ENCODE measurements at regions not wholly inside any gene's neighbourhood (a gene's known extent, or its start where the extent isn't known, plus 50 kb on each side); places are given as distances from the start of the nearest gene placed in this dataset.

- no peak for TF ChIP-seq CSRNP3 (CRISPR knock-in tag; IDR thresholded peaks at IDR 0.05)
- no peak for TF ChIP-seq CREB5 (CRISPR knock-in tag; IDR thresholded peaks at IDR 0.05; ENCODE audit: low read depth)
- no peak for TF ChIP-seq ZFP30 (CRISPR knock-in tag; IDR thresholded peaks at IDR 0.05)
- TF ChIP-seq RARB (CRISPR knock-in tag; IDR thresholded peaks at IDR 0.05), result no peak
- no peak for TF ChIP-seq PPARA (CRISPR knock-in tag; IDR thresholded peaks at IDR 0.05; ENCODE audit: borderline replicate concordance)
- no peak for TF ChIP-seq ZNF8 (CRISPR knock-in tag; IDR thresholded peaks at IDR 0.05)
- no peak for TF ChIP-seq TCF4 (CRISPR knock-in tag; IDR thresholded peaks at IDR 0.05; ENCODE audit: borderline replicate concordance)
- TF ChIP-seq SNAI2 (CRISPR knock-in tag; IDR thresholded peaks at IDR 0.05), result no peak
- no peak for TF ChIP-seq CSDC2 (CRISPR knock-in tag; IDR thresholded peaks at IDR 0.05)
- no peak for TF ChIP-seq GLIS3 (CRISPR knock-in tag; IDR thresholded peaks at IDR 0.05)
- no peak for TF ChIP-seq ZNF70 (CRISPR knock-in tag; IDR thresholded peaks at IDR 0.05)
- TF ChIP-seq ZC3H10 (CRISPR knock-in tag; IDR thresholded peaks at IDR 0.05), result no peak
- no peak for TF ChIP-seq ZFP3 (CRISPR knock-in tag; IDR thresholded peaks at IDR 0.05)
- no peak for TF ChIP-seq ARNTL (CRISPR knock-in tag; IDR thresholded peaks at IDR 0.05; ENCODE audit: borderline replicate concordance, low read depth)
- TF ChIP-seq OSR1 (CRISPR knock-in tag; IDR thresholded peaks at IDR 0.05), result no peak
- no peak for TF ChIP-seq ESRRG (CRISPR knock-in tag; IDR thresholded peaks at IDR 0.05)
- TF ChIP-seq TOX (CRISPR knock-in tag; IDR thresholded peaks at IDR 0.05; ENCODE audit: borderline replicate concordance), result no peak
- no peak for TF ChIP-seq PATZ1 (CRISPR knock-in tag; IDR thresholded peaks at IDR 0.05; ENCODE audit: borderline replicate concordance)
- TF ChIP-seq ISL1 (CRISPR knock-in tag; IDR thresholded peaks at IDR 0.05), result no peak
- no peak for TF ChIP-seq POU6F1 (CRISPR knock-in tag; IDR thresholded peaks at IDR 0.05; ENCODE audit: borderline replicate concordance, low read depth)
- ATAC-seq, result no peak
Observed at GRCh38 chr22:27215871-27216270, 558.5 kb downstream of the MIAT start.

GRCh38 chr22:27216444-27216843, 559.1 kb downstream of the MIAT start:
- ATAC-seq, result no peak
- TF ChIP-seq CSRNP3 (CRISPR knock-in tag; IDR thresholded peaks at IDR 0.05) (no peak), CSDC2 (CRISPR knock-in tag; IDR thresholded peaks at IDR 0.05) (no peak), CREB5 (CRISPR knock-in tag; IDR thresholded peaks at IDR 0.05; ENCODE audit: low read depth) (no peak), TSHZ2 (CRISPR knock-in tag; IDR thresholded peaks at IDR 0.05) (no peak), POU6F1 (CRISPR knock-in tag; IDR thresholded peaks at IDR 0.05; ENCODE audit: borderline replicate concordance, low read depth) (no peak), ZC3H10 (CRISPR knock-in tag; IDR thresholded peaks at IDR 0.05) (no peak), BACH2 (CRISPR knock-in tag; IDR thresholded peaks at IDR 0.05; ENCODE audit: borderline replicate concordance) (no peak)
